Stimulated activated naive CD8-positive, alpha-beta T cell treated with anti-CD3 and anti-CD28 coated beads, Interleukin-15, amount 100 ng/mL, for 72 hours (primary cell): ENCODE measurements at regions not wholly inside any gene's neighbourhood (a gene's known extent, or its start where the extent isn't known, plus 50 kb on each side); places are given as distances from the start of the nearest gene placed in this dataset.

ENCODE experiments used
- ATAC-seq: fragments of 150-1000 bp; cut with Tn5 transposase; 2 replicates; pipeline ENCODE4 v1.10.0; 2021; ENCODE audit warnings: mild to moderate bottlenecking, moderate library complexity
- DNase-seq, 2 donors: peaks; one replicate each; pipeline ENCODE4 v3.0.0; 2021 to 2022
- H3K27ac Mint-ChIP-seq, 2 donors: one replicate each; pipeline ENCODE4 v1.8.0; 2022; ENCODE audit warnings: mild to moderate bottlenecking in 2 of 2, mixed read lengths in 2 of 2, moderate library complexity in 2 of 2
- H3K27me3 Mint-ChIP-seq: one replicate; pipeline ENCODE4 v1.8.0; 2022; ENCODE audit warnings: mixed read lengths
- H3K4me1 Mint-ChIP-seq: one replicate; pipeline ENCODE4 v1.8.0; 2022; ENCODE audit warnings: mild to moderate bottlenecking, mixed read lengths
- H3K4me3 Mint-ChIP-seq, 2 donors: one replicate each; pipeline ENCODE4 v1.8.0; 2022; ENCODE audit warnings: mild to moderate bottlenecking in 2 of 2, mixed read lengths in 2 of 2, moderate library complexity in 1 of 2
- H3K9me3 Mint-ChIP-seq, 2 donors: one replicate each; pipeline ENCODE4 v1.8.0; 2022; ENCODE audit warnings: mixed read lengths in 2 of 2

GRCh38 chr2:59012234-59012633 lies 771.1 kb upstream of the FANCL start:
- no peak for ATAC-seq
- H3K27ac Mint-ChIP-seq = no peak overlapping the region
- no peaks in the 10 kb centered on the region for H3K4me1 Mint-ChIP-seq
- DNase-seq = no peak
- no peaks in the 10 kb centered on the region for H3K27me3 Mint-ChIP-seq
- no peak overlapping the region for H3K4me3 Mint-ChIP-seq
- H3K9me3 Mint-ChIP-seq = no peaks in the 10 kb centered on the region

- DNase-seq = no peak
- no peak overlapping the region for H3K27ac Mint-ChIP-seq
- no peaks in the 10 kb centered on the region for H3K4me1 Mint-ChIP-seq
- no peaks in the 10 kb centered on the region for H3K9me3 Mint-ChIP-seq
- H3K27me3 Mint-ChIP-seq = no peaks in the 10 kb centered on the region
- ATAC-seq = no peak
- no peak overlapping the region for H3K4me3 Mint-ChIP-seq
Measured at GRCh38 chr2:59008950-59009349, 767.8 kb upstream of the FANCL start.

GRCh38 chr2:59005836-59006615 lies 764.9 kb upstream of the FANCL start:
- H3K9me3 Mint-ChIP-seq = peaks cover 0 to 6% of the 10 kb centered on the region in 2 donors
- DNase-seq (no peak), ATAC-seq (no peak)
- H3K27me3 Mint-ChIP-seq = no peaks in the 10 kb centered on the region
- H3K4me1 Mint-ChIP-seq = no peaks in the 10 kb centered on the region
- no peak overlapping the region for H3K27ac Mint-ChIP-seq
- no peak overlapping the region for H3K4me3 Mint-ChIP-seq

- ATAC-seq (no peak), DNase-seq (no peak)
Measured at GRCh38 chr2:59004621-59005020, 763.5 kb upstream of the FANCL start.

GRCh38 chr2:59000796-59001195 lies 759.7 kb upstream of the FANCL start:
- ATAC-seq (no peak), DNase-seq (no peak)
- Mint-ChIP-seq H3K9me3 (peaks cover 0 to 6% of the 10 kb centered on the region in 2 donors), H3K27me3 (no peaks in the 10 kb centered on the region), H3K4me3 (no peak overlapping the region), H3K27ac (no peak overlapping the region), H3K4me1 (no peaks in the 10 kb centered on the region)

More at GRCh38 chr2:59004621-59005020, 763.5 kb upstream of the FANCL start:
- Mint-ChIP-seq H3K4me3 (no peak overlapping the region), H3K27me3 (no peaks in the 10 kb centered on the region), H3K4me1 (no peaks in the 10 kb centered on the region), H3K9me3 (peaks cover 0 to 6% of the 10 kb centered on the region in 2 donors), H3K27ac (no peak overlapping the region)

- Mint-ChIP-seq H3K9me3 (no peaks in the 10 kb centered on the region), H3K27me3 (peaks cover 6% of the 10 kb centered on the region)
- no peak for DNase-seq
Measured at GRCh38 chr2:58992062-58992706, 751.1 kb upstream of the FANCL start.

GRCh38 chr2:58991357-58991756 lies 750.2 kb upstream of the FANCL start:
- H3K4me3 Mint-ChIP-seq = no peak overlapping the region
- DNase-seq (no peak), ATAC-seq (no peak)
- H3K27me3 Mint-ChIP-seq = peaks cover 6% of the 10 kb centered on the region
- no peak overlapping the region for H3K27ac Mint-ChIP-seq
- H3K9me3 Mint-ChIP-seq = no peaks in the 10 kb centered on the region
- H3K4me1 Mint-ChIP-seq = no peaks in the 10 kb centered on the region

More at GRCh38 chr2:58992062-58992706, 751.1 kb upstream of the FANCL start:
- Mint-ChIP-seq H3K27ac (no peak overlapping the region), H3K4me1 (no peaks in the 10 kb centered on the region), H3K4me3 (no peak overlapping the region)
- no peak for ATAC-seq

GRCh38 chr2:58985541-58985940 lies 744.4 kb upstream of the FANCL start:
- no peak for DNase-seq
- no peak overlapping the region for H3K4me3 Mint-ChIP-seq
- H3K27ac Mint-ChIP-seq = no peak overlapping the region
- H3K27me3 Mint-ChIP-seq = peaks cover 15% of the 10 kb centered on the region
- no peaks in the 10 kb centered on the region for H3K4me1 Mint-ChIP-seq
- no peaks in the 10 kb centered on the region for H3K9me3 Mint-ChIP-seq
- no peak for ATAC-seq

GRCh38 chr2:58984731-58985130 lies 743.6 kb upstream of the FANCL start:
- Mint-ChIP-seq H3K27ac (no peak overlapping the region), H3K27me3 (peaks cover 15% of the 10 kb centered on the region), H3K4me3 (no peak overlapping the region), H3K9me3 (no peaks in the 10 kb centered on the region), H3K4me1 (no peaks in the 10 kb centered on the region)
- ATAC-seq (peak; percentile 66), DNase-seq (no peak)

GRCh38 chr2:58983111-58983510 lies 742.0 kb upstream of the FANCL start:
- no peak for DNase-seq
- Mint-ChIP-seq H3K4me3 (no peak overlapping the region), H3K27me3 (peaks cover 9% of the 10 kb centered on the region), H3K9me3 (no peaks in the 10 kb centered on the region), H3K4me1 (no peaks in the 10 kb centered on the region), H3K27ac (no peak overlapping the region)
- ATAC-seq = no peak

GRCh38 chr2:58981237-58981636 lies 740.1 kb upstream of the FANCL start:
- Mint-ChIP-seq H3K27ac (no peak overlapping the region), H3K27me3 (peaks cover 9% of the 10 kb centered on the region)

GRCh38 chr2:58976375-58977071 lies 735.4 kb upstream of the FANCL start:
- no peaks in the 10 kb centered on the region for H3K4me1 Mint-ChIP-seq
- no peaks in the 10 kb centered on the region for H3K9me3 Mint-ChIP-seq
- ATAC-seq (no peak), DNase-seq (no peak)
- no peak overlapping the region for H3K4me3 Mint-ChIP-seq
- no peak overlapping the region for H3K27ac Mint-ChIP-seq
- H3K27me3 Mint-ChIP-seq = no peaks in the 10 kb centered on the region

More at GRCh38 chr2:58981237-58981636, 740.1 kb upstream of the FANCL start:
- no peaks in the 10 kb centered on the region for H3K4me1 Mint-ChIP-seq
- no peaks in the 10 kb centered on the region for H3K9me3 Mint-ChIP-seq
- DNase-seq (no peak), ATAC-seq (no peak)
- no peak overlapping the region for H3K4me3 Mint-ChIP-seq

- Mint-ChIP-seq H3K27ac (no peak overlapping the region), H3K4me3 (no peak overlapping the region)
Measured at GRCh38 chr2:58974881-58975280, 733.8 kb upstream of the FANCL start.

GRCh38 chr2:58974426-58974825 lies 733.3 kb upstream of the FANCL start:
- Mint-ChIP-seq H3K4me1 (no peaks in the 10 kb centered on the region), H3K27ac (no peak overlapping the region), H3K9me3 (no peaks in the 10 kb centered on the region), H3K4me3 (no peak overlapping the region), H3K27me3 (no peaks in the 10 kb centered on the region)
- no peak for DNase-seq
- no peak for ATAC-seq

More at GRCh38 chr2:58974881-58975280, 733.8 kb upstream of the FANCL start:
- DNase-seq = no peak
- ATAC-seq = no peak
- Mint-ChIP-seq H3K9me3 (no peaks in the 10 kb centered on the region), H3K4me1 (no peaks in the 10 kb centered on the region), H3K27me3 (no peaks in the 10 kb centered on the region)

- H3K4me3 Mint-ChIP-seq = no peak overlapping the region
- no peak for DNase-seq
- H3K9me3 Mint-ChIP-seq = no peaks in the 10 kb centered on the region
- ATAC-seq = no peak
- no peaks in the 10 kb centered on the region for H3K4me1 Mint-ChIP-seq
- no peak overlapping the region for H3K27ac Mint-ChIP-seq
- H3K27me3 Mint-ChIP-seq = no peaks in the 10 kb centered on the region
Measured at GRCh38 chr2:58973811-58974281, 732.7 kb upstream of the FANCL start.

GRCh38 chr2:58972737-58973136 lies 731.6 kb upstream of the FANCL start:
- no peak for ATAC-seq
- H3K27ac Mint-ChIP-seq = no peak overlapping the region
- DNase-seq = no peak
- H3K27me3 Mint-ChIP-seq = no peaks in the 10 kb centered on the region
- H3K9me3 Mint-ChIP-seq = no peaks in the 10 kb centered on the region
- no peak overlapping the region for H3K4me3 Mint-ChIP-seq
- no peaks in the 10 kb centered on the region for H3K4me1 Mint-ChIP-seq
